GM12878 (cell line): ENCODE measurements at regions not wholly inside any gene's neighbourhood (a gene's known extent, or its start where the extent isn't known, plus 50 kb on each side); places are given as distances from the start of the nearest gene placed in this dataset.

Experiments used
- CHD4 ChIP-seq: fragments of 200-600 bp; sonication (generic); IDR thresholded peaks from 2 replicates; pipeline ENCODE4 v1.6.1; 2016; ENCODE audit warnings: mild to moderate bottlenecking
- EZH2 ChIP-seq: IDR thresholded peaks from 2 replicates; pipeline ENCODE4 v1.6.1; 2012; ENCODE audit warnings: low read depth, mild to moderate bottlenecking, control low read depth, inconsistent platforms, low read length, borderline replicate concordance; ENCODE audit not compliant: control insufficient read depth
- GABPA ChIP-seq: IDR thresholded peaks from 2 replicates; pipeline ENCODE4 v1.6.1; 2014; ENCODE audit warnings: antibody characterized with exemption, low read depth, mild to moderate bottlenecking, inconsistent platforms
- MAX ChIP-seq: IDR thresholded peaks from 2 replicates; pipeline ENCODE4 v1.6.1; 2012; ENCODE audit warnings: low read depth, low read length, improper control_type of control experiment
- NFYB ChIP-seq: IDR thresholded peaks from 2 replicates; pipeline ENCODE4 v1.6.1; 2011; ENCODE audit warnings: low read depth, mild to moderate bottlenecking, low read length, improper control_type of control experiment, moderate library complexity; ENCODE audit not compliant: insufficient read depth
- POLR2A ChIP-seq: IDR thresholded peaks from 2 replicates; pipeline ENCODE4 v1.6.1; 2011; ENCODE audit warnings: low read depth, mild to moderate bottlenecking, low read length
- PRDM15 ChIP-seq: fragments of 450-650 bp; formaldehyde crosslinking; IDR thresholded peaks from 2 replicates; pipeline ENCODE4 v1.4.0; 2020; ENCODE audit warnings: mild to moderate bottlenecking, moderate library complexity
- RAD21 ChIP-seq: IDR thresholded peaks from 2 replicates; pipeline ENCODE4 v1.6.1; 2011; ENCODE audit warnings: mild to moderate bottlenecking, low read depth, low read length, moderate library complexity; ENCODE audit not compliant: insufficient read depth
- SREBF2 ChIP-seq: IDR thresholded peaks from 2 replicates; pipeline ENCODE4 v1.6.1; 2012; ENCODE audit warnings: mild to moderate bottlenecking, low read length
- TCF12 ChIP-seq: IDR thresholded peaks from 2 replicates; pipeline ENCODE4 v1.6.1; 2011; ENCODE audit warnings: low read depth, mild to moderate bottlenecking, low read length
- ZNF217 ChIP-seq: fragments of 450-650 bp; IDR thresholded peaks from 2 replicates; pipeline ENCODE4 v1.6.1; 2017; ENCODE audit warnings: antibody characterized with exemption, mild to moderate bottlenecking
- ZNF622 ChIP-seq: fragments of 450-650 bp; IDR thresholded peaks from 2 replicates; pipeline ENCODE4 v1.6.1; 2017; ENCODE audit warnings: mild to moderate bottlenecking, inconsistent platforms
- TF ChIP-seq, protein P1 (sequence below): fragments of 450-650 bp; IDR thresholded peaks from 2 replicates; pipeline ENCODE4 v1.6.1; 2017; ENCODE audit warnings: mild to moderate bottlenecking, moderate library complexity
- TF ChIP-seq, protein P2 (sequence below), 3 experiments: IDR thresholded peaks in 2 of 3; conservative IDR thresholded peaks in 1 of 3; 2 replicates each; pipeline ENCODE4 v1.5.1; 2011; ENCODE audit warnings: low read depth in 3 of 3, low read length in 3 of 3, mild to moderate bottlenecking in 3 of 3, control low read depth in 2 of 3, moderate library complexity in 2 of 3, inconsistent platforms in 1 of 3, mixed read lengths in 1 of 3; ENCODE audit not compliant: control insufficient read depth in 2 of 3, insufficient read depth in 1 of 3; ENCODE audit errors: extremely low read depth in 1 of 3

- TF ChIP-seq EZH2 (no peak), CHD4 (no peak), ZNF217 (no peak), MAX (no peak), NFYB (no peak), SREBF2 (no peak), GABPA (no peak), POLR2A (no peak), PRDM15 (CRISPR knock-in tag) (no peak), RAD21 (no peak), TCF12 (no peak), ZNF622 (no peak)
- TF ChIP-seq, protein P1, sequence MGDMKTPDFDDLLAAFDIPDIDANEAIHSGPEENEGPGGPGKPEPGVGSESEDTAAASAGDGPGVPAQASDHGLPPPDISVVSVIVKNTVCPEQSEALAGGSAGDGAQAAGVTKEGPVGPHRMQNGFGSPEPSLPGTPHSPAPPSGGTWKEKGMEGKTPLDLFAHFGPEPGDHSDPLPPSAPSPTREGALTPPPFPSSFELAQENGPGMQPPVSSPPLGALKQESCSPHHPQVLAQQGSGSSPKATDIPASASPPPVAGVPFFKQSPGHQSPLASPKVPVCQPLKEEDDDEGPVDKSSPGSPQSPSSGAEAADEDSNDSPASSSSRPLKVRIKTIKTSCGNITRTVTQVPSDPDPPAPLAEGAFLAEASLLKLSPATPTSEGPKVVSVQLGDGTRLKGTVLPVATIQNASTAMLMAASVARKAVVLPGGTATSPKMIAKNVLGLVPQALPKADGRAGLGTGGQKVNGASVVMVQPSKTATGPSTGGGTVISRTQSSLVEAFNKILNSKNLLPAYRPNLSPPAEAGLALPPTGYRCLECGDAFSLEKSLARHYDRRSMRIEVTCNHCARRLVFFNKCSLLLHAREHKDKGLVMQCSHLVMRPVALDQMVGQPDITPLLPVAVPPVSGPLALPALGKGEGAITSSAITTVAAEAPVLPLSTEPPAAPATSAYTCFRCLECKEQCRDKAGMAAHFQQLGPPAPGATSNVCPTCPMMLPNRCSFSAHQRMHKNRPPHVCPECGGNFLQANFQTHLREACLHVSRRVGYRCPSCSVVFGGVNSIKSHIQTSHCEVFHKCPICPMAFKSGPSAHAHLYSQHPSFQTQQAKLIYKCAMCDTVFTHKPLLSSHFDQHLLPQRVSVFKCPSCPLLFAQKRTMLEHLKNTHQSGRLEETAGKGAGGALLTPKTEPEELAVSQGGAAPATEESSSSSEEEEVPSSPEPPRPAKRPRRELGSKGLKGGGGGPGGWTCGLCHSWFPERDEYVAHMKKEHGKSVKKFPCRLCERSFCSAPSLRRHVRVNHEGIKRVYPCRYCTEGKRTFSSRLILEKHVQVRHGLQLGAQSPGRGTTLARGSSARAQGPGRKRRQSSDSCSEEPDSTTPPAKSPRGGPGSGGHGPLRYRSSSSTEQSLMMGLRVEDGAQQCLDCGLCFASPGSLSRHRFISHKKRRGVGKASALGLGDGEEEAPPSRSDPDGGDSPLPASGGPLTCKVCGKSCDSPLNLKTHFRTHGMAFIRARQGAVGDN: no peak
- TF ChIP-seq, protein P2, sequence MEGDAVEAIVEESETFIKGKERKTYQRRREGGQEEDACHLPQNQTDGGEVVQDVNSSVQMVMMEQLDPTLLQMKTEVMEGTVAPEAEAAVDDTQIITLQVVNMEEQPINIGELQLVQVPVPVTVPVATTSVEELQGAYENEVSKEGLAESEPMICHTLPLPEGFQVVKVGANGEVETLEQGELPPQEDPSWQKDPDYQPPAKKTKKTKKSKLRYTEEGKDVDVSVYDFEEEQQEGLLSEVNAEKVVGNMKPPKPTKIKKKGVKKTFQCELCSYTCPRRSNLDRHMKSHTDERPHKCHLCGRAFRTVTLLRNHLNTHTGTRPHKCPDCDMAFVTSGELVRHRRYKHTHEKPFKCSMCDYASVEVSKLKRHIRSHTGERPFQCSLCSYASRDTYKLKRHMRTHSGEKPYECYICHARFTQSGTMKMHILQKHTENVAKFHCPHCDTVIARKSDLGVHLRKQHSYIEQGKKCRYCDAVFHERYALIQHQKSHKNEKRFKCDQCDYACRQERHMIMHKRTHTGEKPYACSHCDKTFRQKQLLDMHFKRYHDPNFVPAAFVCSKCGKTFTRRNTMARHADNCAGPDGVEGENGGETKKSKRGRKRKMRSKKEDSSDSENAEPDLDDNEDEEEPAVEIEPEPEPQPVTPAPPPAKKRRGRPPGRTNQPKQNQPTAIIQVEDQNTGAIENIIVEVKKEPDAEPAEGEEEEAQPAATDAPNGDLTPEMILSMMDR (IDR thresholded peaks at IDR 0.05 in 2 of 3, conservative IDR thresholded peaks at IDR 0.05 in 1 of 3; ENCODE audit: control insufficient read depth in 2 of 3, extremely low read depth in 1 of 3, insufficient read depth in 1 of 3, low read depth in 3 of 3, low read length in 3 of 3): no peak
Measured at GRCh38 chr5:5576744-5577143, 154.3 kb downstream of the ICE1 start.
